ENCODE measurements at regions not wholly inside any gene's neighbourhood (a gene's known extent, or its start where the extent isn't known, plus 50 kb on each side); places are given as distances from the start of the nearest gene placed in this dataset.

DNA sequence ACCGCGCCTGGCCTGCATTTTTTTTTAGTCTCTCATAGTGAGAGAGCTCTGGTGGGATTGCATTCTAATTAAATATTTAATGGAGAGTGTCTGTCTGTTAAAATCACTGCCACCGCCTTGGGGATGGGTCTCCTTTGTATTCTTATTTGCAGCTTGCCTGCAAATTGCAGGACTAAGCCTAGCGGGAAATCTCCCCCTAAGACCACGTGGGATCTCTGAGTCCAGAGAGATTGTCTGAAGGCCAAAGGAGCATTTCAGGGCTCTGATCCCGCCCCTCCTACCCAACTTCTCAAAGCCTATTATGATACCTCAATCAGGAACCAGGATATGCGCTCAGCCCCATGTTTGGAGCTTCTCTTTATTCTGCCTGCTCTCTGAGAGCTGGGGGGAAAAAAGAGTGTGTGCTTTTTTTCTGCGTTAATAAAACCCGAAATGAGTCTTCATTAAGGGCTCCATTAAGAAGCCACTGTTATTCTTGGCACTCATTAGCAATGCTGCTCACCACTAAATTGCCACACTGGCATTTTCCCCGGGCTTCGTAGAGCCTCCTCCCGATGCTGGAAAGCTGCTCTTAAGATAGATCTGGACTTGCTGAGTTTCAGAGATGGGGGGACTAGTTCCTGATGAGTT, 92.9 kb upstream of the THY1 start:
- ATAC-seq (no peak), DNase-seq (ENCODE audit: low spot score in 2 of 2) (no peak)
- H3K9me3 Mint-ChIP-seq, result no peaks in the 10 kb centered on the region
- H3K4me3 Mint-ChIP-seq, result no peak overlapping the region
- no peaks in the 10 kb centered on the region for H3K4me1 Mint-ChIP-seq
- no peak overlapping the region for H3K27ac Mint-ChIP-seq
- H3K36me3 Mint-ChIP-seq, result no peaks in the 10 kb centered on the region

DNA sequence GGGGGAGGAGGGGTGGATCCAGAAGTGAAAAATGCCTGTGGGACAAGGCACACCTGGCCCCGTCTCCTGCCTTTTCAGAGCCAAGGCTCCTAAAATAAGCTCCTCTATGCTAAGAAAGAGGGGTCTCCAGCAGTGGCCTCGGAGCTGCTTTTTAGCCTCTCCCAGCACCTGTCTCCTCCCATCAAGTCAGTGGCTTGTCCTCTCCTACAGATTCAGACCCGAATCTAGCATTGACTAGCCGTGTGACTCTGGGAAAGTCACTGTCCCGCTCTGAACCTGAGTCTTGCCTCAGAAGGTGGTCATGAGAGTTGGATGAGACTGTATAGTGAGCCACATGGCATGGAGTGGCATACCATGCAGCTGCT, 90.8 kb upstream of the THY1 start:
- DNase-seq (ENCODE audit: low spot score in 2 of 2), result no peak
- no peak overlapping the region for H3K27ac Mint-ChIP-seq
- no peaks in the 10 kb centered on the region for H3K36me3 Mint-ChIP-seq
- no peak overlapping the region for H3K4me3 Mint-ChIP-seq
- H3K9me3 Mint-ChIP-seq, result no peaks in the 10 kb centered on the region
- ATAC-seq, result no peak
- peaks cover 9% of the 10 kb centered on the region for H3K4me1 Mint-ChIP-seq

DNA sequence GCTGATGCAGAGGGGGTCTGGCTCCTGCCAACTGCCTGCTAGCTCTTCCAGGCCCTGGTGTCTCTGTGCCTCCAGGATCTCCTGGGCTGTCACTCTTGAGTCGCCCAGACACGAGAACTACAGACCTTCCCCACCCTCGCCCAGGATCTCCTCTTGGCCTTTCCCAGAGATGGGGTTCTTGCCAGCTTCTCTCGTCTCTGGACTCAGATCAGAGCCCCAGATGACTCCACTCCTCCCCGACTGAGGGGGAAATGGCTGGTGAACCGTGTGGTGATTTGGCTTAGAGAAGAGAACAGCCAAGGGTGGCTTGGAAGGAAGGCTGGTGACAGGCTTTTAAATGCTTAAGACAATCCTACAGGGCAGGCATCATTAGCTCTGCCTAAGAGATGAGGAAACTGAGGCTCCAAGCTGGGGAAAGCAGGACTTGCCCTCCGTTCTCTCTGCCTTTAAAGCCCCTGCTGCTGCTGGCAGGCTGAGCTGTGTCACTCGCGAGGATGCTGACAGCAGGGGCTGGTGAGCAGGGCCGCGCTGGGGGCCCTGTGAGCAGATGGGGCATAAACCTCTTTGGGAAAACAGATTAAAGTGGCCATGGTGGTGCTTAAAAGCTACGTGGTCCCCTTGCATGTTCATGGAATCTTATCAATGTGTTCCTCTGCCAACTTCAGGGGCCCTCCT, 90.3 kb upstream of the THY1 start:
- Mint-ChIP-seq H3K9me3 (no peaks in the 10 kb centered on the region), H3K36me3 (no peaks in the 10 kb centered on the region), H3K4me1 (peaks cover 9% of the 10 kb centered on the region), H3K27ac (no peak overlapping the region), H3K4me3 (no peak overlapping the region)
- ATAC-seq (no peak), DNase-seq (ENCODE audit: low spot score in 2 of 2) (no peak)

DNA sequence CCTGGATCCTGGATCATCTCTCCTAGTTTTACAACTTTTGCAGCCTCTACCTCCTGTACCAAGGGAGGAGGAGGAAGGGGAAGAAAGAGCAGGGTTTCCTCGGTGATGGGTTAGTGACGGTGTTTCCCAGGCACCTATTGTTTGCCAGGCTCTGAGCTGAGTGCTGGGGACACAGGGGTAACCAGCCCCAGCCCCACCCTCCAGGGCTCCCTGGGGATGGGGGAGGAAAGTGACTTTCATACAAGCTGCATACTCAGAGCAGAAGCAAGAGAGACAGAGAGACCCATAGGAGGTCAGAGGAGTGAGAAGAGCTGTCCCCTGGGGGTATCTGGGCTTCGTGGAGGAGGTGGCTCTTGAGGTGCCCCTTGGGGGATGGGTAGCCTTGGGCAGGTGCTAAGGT, 89.4 kb upstream of the THY1 start:
- Mint-ChIP-seq H3K27ac (no peak overlapping the region), H3K36me3 (no peaks in the 10 kb centered on the region), H3K4me3 (no peak overlapping the region), H3K4me1 (peaks cover 9% of the 10 kb centered on the region), H3K9me3 (no peaks in the 10 kb centered on the region)
- DNase-seq (ENCODE audit: low spot score in 2 of 2) (no peak), ATAC-seq (peak; percentile 9)

DNA sequence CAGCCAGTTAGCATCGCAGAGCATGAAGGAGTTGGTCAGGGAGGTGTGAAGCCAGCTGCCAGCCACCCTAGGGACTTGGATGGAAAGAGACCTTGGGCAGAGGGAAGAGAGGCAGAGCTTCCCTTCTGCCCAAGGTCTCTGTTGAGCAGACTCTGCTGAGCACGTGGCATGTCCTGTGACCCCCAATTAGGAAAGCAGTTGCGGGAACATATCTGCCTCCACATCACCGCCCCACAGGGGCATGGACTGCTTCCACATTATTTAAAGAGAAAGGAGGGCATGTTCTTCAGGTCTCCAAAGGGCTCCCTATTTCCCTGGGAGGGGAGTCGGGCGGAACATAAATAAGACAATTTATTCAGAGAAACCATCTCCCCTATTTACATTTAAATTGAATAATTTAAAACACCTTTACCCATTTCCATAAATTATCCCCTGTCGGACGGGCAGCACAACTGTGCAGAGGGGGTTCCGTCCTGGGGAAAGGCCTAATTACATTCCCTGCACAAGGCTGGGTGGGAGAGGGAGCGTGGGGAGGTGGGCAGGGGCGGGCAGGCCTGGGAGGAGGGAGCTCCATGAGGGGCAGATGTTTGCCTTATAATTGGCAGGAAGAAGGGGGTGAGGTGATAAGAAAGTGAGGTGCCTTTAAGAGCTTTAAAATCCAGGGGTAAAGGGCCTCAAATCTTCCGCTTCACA, 88.8 kb upstream of the THY1 start:
- Mint-ChIP-seq H3K36me3 (no peaks in the 10 kb centered on the region), H3K4me1 (peaks cover 9% of the 10 kb centered on the region), H3K27ac (no peak overlapping the region), H3K4me3 (no peak overlapping the region), H3K9me3 (no peaks in the 10 kb centered on the region)
- DNase-seq (ENCODE audit: low spot score in 2 of 2) (no peak), ATAC-seq (no peak)

DNA sequence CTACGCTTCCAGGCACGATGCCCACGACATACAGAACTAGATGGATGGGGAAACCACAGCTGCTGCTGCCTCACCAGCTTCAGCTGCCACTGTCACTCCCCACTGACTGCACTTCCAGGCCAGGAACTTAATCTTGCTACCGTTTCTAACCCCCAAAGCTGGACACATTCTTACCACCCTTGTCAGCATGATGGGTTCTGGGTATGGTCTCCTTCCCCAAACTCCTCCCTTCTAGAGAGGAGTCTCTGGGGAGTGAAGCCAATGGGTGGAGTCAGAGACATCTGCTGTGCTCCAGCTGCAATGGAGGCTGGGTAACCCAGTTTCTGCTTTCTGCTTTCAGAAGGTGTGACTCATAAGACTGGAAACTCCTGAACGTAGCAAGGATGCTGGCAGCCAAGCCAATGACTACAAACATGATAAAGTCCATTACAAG, 87.0 kb upstream of the THY1 start:
- Mint-ChIP-seq H3K9me3 (no peaks in the 10 kb centered on the region), H3K4me1 (peaks cover 9% of the 10 kb centered on the region), H3K36me3 (no peaks in the 10 kb centered on the region), H3K4me3 (peak overlapping the region; percentile 30), H3K27ac (no peak overlapping the region)
- ATAC-seq, result peak; percentile 74
- DNase-seq (ENCODE audit: low spot score in 2 of 2), result no peak

DNA sequence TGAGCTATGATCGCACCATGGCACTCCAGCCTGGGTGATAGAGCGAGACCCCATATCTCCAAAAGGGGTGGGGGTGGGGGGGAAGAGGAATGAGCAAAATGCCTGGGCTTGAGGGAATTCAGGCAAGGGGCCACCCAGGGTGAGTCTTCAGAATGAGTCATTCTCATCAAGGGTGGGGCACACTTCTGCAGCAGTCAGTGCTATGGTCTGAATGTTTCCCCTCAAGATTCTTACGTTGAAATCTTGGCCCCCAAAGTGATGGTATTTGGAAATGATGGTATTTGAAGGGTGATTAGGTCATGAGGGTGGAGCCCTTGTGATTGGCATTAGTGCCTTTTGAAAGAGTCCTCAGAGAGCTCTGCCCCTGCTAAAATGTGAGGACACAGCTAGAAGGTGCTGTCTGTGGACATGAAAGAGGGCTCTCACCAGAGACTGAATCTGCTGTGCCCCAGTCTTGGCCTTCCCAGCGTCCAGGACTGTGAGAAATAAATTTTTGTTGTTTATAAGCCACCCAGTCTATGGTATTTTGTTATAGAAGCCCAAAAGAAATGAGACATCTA, 86.4 kb upstream of the THY1 start:
- DNase-seq (ENCODE audit: low spot score in 2 of 2) (no peak), ATAC-seq (no peak)
- Mint-ChIP-seq H3K4me1 (peaks cover 9% of the 10 kb centered on the region), H3K36me3 (no peaks in the 10 kb centered on the region), H3K27ac (no peak overlapping the region), H3K9me3 (no peaks in the 10 kb centered on the region), H3K4me3 (no peak overlapping the region)

DNA sequence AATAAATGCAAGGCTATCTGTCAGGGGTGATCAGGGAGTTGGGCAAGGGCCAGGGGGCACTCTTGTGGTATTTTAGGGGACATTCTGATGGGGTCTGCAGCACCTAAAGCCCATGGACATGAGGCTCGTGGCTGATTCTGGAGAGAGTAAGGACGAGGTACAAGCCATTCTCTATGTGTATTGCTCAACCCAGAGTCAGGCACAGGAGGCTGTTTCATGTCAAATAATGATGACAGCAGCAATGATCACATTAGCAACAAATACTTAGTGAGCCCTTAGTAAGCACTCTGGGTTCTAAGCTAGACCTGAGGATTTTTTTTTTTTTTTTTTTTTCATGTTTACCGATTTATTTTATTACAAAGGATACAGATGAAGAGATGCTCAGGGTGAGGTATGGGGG, 83.5 kb upstream of the THY1 start:
- Mint-ChIP-seq H3K4me1 (peaks cover 9% of the 10 kb centered on the region), H3K36me3 (no peaks in the 10 kb centered on the region), H3K27ac (no peak overlapping the region), H3K4me3 (no peak overlapping the region), H3K9me3 (no peaks in the 10 kb centered on the region)
- DNase-seq (ENCODE audit: low spot score in 2 of 2) (no peak), ATAC-seq (no peak)

DNA sequence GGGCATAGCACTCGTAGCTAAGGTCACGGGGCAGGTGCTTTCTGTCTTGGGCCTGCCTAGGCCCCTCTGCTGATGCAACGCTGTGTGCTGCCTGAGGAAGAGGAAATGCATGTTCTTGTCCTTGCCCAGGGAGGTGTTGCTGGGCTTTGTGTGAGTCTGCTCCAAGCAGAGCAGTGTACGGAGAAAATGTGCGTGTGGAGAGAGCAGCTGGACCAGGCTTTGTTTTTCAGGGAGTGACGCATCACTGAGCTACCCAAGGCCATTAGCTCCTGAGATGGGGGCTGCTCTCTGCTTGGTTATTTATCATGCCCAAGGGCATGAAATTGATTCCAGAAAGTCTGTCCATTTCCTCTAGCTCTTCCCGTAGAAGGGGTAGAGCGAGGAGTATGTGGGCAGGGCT, 82.9 kb upstream of the THY1 start:
- no peaks in the 10 kb centered on the region for H3K9me3 Mint-ChIP-seq
- H3K27ac Mint-ChIP-seq, result no peak overlapping the region
- H3K4me3 Mint-ChIP-seq, result no peak overlapping the region
- H3K4me1 Mint-ChIP-seq, result peaks cover 9% of the 10 kb centered on the region
- H3K36me3 Mint-ChIP-seq, result no peaks in the 10 kb centered on the region
- ATAC-seq (no peak), DNase-seq (ENCODE audit: low spot score in 2 of 2) (no peak)

DNA sequence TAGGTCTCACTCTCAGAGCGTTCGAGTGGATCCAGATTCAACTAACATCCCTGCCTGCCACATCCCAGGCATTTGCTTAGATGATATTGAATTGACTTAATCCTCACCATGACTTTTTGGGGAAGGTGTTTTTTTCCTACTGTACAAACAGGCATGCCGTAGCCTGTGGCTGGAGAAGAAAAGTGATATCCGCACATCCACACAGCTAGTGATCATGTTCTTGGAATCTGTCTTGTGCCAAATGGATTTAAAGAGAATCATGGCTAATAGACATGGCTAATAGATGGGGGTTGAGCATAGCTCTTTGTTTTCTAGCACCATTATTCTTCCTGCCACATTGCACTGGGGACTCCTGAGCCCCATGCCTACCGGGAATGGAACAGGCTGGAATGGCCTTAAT, 82.1 kb upstream of the THY1 start:
- DNase-seq (ENCODE audit: low spot score in 2 of 2) (no peak), ATAC-seq (no peak)
- no peaks in the 10 kb centered on the region for H3K9me3 Mint-ChIP-seq
- no peaks in the 10 kb centered on the region for H3K36me3 Mint-ChIP-seq
- H3K4me1 Mint-ChIP-seq, result peaks cover 4% of the 10 kb centered on the region
- H3K27ac Mint-ChIP-seq, result no peak overlapping the region
- H3K4me3 Mint-ChIP-seq, result no peak overlapping the region

DNA sequence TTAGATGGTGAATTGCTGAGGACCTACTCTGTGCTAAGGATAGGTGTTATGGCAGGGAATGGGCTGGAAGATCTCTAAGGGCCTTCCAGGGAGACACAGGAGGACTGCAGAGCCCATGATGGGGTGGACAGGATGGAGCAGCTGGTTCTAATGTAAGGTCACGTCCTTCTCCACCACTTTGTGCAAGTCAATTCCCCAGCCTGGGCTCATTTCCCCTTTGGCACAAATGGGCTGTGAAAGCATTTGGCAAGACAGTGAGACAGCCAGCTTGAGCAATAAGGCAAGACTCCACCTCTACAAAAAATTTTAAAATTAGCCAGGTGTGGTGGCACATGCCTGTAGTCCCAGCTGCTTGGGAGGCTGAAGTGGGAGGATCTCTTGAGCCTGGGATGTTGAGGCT, 81.4 kb upstream of the THY1 start:
- Mint-ChIP-seq H3K9me3 (no peaks in the 10 kb centered on the region), H3K27ac (no peak overlapping the region), H3K4me3 (no peak overlapping the region), H3K36me3 (no peaks in the 10 kb centered on the region), H3K4me1 (no peaks in the 10 kb centered on the region)
- no peak for DNase-seq (ENCODE audit: low spot score in 2 of 2)
- ATAC-seq, result no peak

DNA sequence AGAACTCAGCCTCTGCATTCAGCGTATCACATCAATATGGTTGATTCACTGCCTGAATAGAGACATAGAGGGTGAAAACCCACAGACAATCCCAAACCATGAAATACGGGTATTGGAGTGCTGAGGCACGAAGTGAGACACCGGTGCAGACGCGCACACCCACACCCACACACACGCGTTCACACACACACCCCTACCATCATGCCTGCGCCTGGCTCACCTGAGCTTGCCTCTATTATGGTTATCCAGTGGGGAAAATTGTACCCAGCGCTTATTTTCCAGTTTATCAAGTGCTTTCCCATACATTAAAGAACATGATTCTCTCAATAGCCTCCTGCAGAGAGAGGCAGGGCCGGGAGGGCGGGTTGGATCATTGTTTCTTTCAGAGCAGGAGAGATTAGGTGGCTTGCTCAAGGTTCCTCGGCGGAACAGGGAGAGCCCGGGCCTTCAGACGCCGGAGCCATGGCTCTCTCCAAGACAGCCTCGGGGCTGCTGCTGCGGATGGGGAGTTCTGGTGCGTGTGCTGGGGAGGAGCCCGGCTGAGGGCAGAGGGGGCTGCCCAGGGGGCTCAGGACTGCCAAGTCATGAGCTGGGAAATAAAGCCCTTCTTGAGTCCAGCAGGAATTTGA, 78.9 kb upstream of the THY1 start:
- Mint-ChIP-seq H3K4me1 (no peaks in the 10 kb centered on the region), H3K9me3 (no peaks in the 10 kb centered on the region), H3K36me3 (no peaks in the 10 kb centered on the region), H3K4me3 (no peak overlapping the region), H3K27ac (no peak overlapping the region)
- DNase-seq (ENCODE audit: low spot score in 2 of 2) (no peak), ATAC-seq (no peak)

DNA sequence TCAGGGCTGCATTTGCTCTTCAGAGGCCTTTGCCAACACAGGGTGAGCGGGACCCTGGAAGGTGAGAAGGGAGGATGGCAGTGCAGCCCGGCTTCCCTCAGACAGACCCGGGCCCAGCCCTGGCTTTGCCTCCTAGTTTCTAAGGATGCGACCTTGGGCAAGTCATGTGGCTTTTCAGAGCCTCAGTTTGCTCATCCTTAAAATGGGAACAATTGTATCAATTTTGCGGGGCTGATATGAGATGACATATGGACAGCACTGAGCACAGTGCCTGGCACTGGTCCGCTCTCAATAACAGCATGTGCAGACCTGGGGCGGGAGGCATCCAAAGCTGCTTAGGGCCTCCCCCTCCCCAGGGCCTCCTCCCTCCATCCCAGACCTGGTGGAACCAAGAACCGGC, 74.7 kb upstream of the THY1 start:
- Mint-ChIP-seq H3K9me3 (no peaks in the 10 kb centered on the region), H3K4me1 (no peaks in the 10 kb centered on the region), H3K4me3 (no peak overlapping the region), H3K27ac (no peak overlapping the region), H3K36me3 (no peaks in the 10 kb centered on the region)
- DNase-seq (ENCODE audit: low spot score in 2 of 2) (no peak), ATAC-seq (peak; percentile 3)

DNA sequence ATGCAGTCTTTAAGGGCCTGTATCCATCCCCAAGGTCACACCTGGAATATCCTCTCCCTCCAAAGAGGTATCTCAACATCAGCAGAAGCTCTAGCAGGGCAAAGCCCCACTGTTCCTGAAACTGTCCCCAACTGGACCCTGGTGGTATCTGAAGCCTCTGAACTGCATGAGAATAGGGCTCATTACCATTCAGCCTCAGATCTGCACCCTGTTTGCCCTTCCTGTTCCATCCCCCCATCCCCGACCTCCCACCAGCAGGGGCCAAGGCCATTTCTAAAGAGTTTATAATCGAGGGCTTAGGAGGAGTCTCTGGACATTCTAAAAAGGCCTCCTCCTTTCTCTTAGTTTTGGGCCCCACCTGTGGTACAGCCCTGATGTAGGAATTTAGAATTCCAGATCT, 74.0 kb upstream of the THY1 start:
- no peak for ATAC-seq
- Mint-ChIP-seq H3K27ac (no peak overlapping the region), H3K4me1 (no peaks in the 10 kb centered on the region)

DNA sequence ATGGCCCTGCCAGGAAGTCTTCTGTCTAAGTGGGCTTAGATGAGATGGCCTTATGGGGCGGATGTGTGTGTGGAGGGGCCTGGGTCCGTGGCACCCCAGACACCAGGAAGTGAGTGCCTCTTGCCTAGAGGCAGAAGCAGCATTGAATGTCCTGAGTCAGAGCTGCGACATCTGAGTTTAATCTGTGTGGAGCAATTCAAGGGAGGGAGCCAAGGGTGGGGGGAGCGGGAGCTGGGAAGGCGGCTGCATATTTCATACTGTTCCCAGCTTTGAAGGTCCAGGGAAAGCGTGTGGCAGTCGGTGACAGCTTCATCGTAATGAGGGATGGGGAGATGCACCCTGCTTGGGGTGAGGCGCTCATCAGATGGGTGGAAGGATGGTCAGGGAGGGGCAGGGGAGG, 73.5 kb upstream of the THY1 start:
- H3K27ac Mint-ChIP-seq, result no peak overlapping the region
- DNase-seq (ENCODE audit: low spot score in 2 of 2), result no peak
- no peaks in the 10 kb centered on the region for H3K36me3 Mint-ChIP-seq
- no peaks in the 10 kb centered on the region for H3K9me3 Mint-ChIP-seq
- no peak for ATAC-seq
- H3K4me3 Mint-ChIP-seq, result no peak overlapping the region
- H3K4me1 Mint-ChIP-seq, result no peaks in the 10 kb centered on the region

More for the DNA sequence above, 74.0 kb upstream of the THY1 start:
- H3K9me3 Mint-ChIP-seq, result no peaks in the 10 kb centered on the region
- no peaks in the 10 kb centered on the region for H3K36me3 Mint-ChIP-seq
- H3K4me3 Mint-ChIP-seq, result no peak overlapping the region
- DNase-seq (ENCODE audit: low spot score in 2 of 2), result no peak
